HT-29 (cell line): ENCODE measurements at regions not wholly inside any gene's neighbourhood (a gene's known extent, or its start where the extent isn't known, plus 50 kb on each side); places are given as distances from the start of the nearest gene placed in this dataset.

Experiments used
- DNase-seq: peaks from one replicate; pipeline ENCODE4 v3.0.0-alpha.2; 2015; ENCODE audit warnings: low spot score

DNA sequence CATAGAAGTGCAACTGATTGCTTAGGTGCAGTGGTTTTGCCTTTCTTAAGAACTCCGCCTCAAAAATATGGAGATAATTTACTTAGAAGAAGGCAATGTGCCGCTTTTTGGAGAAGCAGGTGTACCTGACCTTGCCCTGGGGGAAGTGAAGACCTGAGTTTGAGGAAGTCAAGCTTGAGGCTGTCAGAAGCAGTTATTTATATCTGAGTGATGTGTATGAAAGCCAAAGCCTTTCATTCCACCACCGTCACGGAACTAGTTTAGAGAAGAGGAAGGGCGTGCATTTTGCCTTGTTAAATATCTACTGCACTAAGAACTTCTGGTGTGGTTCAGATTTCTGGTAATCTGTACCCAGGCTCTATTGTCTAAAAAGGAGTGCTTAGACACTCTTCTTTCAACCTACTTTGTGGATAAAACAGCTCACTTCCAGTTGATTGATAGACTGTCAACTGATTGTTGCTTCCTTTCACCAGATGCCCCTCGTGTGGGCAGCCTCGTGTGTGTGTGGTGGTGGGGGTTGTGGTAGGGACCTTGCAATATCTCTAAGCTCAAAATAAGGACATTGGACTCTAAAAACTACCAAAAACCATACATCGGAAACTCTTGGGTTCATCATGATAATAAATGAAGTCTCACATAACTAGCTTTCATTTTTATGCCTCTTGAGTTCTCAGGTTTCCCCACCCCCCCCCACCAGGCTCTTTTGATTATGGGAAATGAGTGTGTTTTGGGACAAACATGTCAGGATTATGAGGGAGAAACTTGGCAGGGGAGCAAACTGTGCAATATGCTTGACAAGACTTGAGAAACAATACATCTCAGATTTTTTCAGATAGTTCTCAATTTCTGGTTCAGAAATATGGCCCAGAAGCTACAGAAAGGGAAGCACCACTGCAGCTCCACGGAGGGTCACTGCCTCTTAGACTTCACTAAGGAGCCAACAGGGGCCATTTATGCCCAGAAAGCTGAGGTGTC, 78.6 kb downstream of the ARF6 start:
- peak; percentile 32 for DNase-seq

GRCh38 chr14:49972131-49972671, 79.3 kb downstream of the ARF6 start:
- peak; percentile 66 for DNase-seq

DNA sequence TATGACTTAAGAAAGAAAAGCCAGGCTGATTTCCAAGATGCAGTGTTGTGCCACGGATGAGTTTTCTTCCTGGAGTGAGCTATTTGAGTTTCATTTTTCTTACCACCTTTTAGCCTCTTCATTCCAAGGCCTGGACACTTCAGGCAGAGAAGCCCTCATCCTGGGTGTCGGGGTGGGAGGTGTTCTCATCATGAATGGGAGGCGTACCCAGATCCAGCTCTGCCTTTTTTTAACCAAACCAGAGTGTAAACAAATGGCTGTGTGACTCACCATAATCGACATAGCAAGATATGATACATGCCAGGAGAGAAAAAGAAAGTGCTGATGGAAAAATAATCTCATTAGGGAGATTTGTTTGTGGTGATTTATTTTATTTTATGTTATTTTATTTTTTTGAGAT, 79.9 kb downstream of the ARF6 start:
- DNase-seq: peak; percentile 84

DNA sequence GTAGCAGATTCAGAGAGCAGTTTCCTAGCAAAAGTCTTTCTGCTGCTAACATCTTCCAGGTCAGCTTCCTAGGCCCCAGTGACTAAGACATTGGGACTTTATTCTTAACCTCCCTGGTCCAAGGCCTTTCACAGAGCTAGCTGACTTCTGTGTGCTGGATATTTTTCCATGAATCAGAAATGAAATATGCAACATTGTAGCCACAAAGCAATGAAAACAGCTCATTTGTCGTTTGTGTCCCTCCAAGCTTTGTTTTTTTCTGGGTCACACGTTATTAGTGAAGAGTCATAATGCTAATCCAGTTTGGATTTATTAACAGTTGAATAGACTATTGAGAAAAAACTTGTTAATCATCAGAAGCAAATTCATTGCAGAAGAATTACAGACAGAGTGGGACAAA, 82.4 kb downstream of the ARF6 start:
- DNase-seq: peak; percentile 49

DNA sequence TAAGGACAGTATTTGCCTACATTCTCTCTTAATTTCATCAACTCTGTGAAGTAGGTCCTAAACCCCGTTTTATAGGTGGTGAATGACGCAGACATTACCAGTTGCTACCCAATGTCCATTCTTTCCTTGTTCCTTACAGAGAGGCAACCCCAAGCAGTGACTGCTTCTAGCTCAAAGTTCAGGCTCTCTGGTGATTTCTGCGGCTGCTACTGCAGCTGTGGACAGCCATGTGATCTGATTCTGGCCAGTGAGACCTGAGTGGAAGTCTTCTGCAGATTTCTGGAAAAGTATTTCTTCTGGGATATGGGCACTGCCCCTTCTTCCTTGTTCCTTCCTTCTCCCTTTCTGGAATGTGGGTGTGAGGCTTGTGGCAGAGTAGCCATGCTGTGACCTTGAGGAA, 82.9 kb downstream of the ARF6 start:
- peak; percentile 68 for DNase-seq

DNA sequence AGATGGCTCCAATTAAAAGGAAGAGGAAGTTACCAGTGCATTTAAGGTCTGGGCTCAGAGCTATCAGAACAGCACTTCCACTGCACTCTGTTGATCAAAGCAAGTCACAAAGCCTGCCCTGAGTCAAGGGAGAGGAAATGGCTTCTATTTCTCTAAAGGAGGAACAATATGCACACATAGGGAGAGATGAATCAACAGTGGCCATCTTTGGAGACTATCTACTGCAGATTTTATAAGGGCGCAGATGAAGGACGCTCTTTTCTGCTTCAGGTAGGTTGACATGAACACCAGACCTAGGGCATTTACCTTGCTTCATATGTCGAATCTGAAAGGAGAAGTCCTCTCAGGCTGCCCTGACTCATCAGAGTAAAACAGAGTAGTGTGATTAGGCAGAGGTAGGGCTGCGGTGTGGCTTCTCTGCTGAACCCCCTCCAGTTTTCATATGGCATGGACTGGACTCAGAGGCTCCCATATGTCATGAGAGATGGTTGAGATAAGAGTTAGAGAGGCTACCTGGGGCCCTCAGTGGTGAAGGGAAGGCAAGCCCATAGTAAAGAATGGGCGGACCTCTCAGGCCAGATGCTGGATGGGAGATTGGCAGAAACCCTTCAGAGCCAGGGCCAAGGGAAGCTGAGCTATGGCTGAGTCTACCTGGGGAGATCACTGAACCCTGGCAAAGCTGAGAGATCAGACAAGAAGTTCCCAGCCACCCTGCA, 84.4 kb downstream of the ARF6 start:
- DNase-seq: no peak

- DNase-seq: no peak
Observed at GRCh38 chr14:49980027-49980426, 87.1 kb downstream of the ARF6 start.

DNA sequence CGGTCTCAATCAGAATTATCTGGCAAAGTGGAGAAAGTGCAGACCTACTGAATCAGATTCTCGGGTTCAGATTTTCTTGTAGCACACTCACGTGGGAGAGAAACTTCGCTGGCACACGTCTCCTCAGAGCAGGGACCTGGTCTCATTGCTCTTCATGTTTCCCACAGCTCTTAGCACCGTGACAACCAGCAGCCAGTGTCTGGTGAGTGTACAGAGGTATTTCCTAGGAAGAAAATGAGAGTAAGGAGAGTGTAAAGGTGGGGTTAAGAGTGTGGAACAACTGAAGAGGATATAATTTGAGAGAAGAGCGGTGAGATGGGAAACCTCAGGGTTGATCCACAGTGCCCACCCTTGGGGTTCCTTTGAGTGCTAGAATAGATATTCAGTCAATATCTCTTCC, 89.2 kb downstream of the ARF6 start:
- no peak for DNase-seq

- DNase-seq: no peak
Observed at GRCh38 chr14:49982501-49982951, 89.6 kb downstream of the ARF6 start.

- no peak for DNase-seq
Observed at GRCh38 chr14:49984424-49984823, 91.5 kb downstream of the ARF6 start.

GRCh38 chr14:49986343-49987014, 93.6 kb downstream of the ARF6 start:
- DNase-seq: no peak

DNA sequence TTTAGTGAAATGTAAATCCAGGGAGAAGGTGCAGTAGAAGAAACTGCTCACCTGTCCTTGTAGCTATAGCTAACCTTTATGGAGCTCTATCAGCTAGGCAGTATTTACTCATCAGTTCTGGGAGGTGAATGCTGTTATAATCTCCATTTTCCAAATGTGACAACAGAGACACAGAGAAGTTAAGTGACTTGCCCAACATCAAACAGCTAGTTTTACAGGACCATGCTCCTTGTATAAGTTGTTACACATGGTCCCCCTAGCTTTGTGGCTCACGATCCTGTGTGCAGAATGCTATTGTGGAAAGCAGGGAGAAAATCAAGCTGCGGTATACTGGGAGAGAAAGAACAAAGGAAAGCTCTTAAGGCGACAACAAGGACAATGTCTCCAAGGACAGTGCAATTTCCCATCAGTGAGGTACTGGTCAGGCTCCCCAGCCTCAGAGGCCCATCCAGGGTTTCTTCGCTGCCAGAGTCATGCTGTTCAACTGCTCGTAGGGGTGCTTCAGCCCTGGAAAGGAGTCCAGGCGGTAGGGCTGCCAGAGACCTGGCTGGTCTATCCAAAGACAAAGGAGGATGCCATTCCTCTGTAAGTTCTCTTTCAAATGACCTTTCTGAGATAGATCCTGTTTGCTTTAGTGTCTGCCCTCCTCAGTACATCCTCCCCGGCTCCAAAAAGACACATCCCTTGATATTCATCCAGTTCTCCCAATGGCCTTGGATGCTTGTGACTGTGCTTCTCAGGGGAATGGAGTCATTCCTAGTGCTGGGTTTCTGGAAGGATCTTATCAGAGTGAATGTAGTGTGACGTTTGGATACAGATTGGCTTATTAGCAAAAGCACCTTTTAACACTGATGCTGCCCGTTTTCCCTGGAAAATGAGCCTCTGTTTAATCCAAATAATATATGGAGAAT, 95.5 kb downstream of the ARF6 start:
- DNase-seq: no peak

GRCh38 chr14:49989966-49990365, 97.1 kb downstream of the ARF6 start:
- DNase-seq: no peak

DNA sequence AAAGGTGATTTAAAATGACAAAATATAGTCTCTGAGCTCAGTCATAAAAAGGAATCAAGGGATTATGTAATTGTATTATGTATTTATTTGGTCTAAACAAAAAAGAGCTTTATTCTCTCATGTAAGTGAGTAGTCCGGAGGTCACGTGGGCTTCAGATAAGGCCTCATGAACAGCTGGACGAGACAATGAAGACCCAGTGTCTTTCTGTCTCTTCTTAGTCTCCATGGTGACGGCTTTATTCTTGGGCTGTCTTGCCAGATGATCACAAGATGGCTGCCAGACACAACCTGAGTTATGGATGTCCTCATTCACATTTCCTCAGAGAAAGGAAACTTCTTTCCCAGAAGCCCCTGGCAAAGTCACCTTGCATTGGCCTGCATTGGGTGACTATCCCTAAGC, 98.6 kb downstream of the ARF6 start:
- no peak for DNase-seq

DNA sequence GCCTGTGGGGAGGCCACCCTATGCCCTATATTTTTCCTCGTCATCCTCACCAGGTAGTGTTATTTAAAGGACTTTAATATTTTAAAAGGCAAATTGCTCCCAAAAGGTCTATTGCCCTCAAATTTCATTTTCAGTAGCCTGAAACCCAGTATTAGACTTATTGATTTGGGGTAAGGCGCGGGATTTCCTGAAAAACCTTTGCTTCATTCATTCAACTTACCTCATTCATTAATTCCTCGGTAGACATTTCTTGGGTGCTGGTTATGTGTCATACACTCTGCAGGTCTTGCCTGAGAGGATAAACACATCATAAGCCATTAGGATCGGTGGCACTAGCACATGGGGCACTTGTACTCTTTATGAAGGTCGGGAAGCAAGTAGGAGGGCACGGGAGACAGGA, 99.2 kb downstream of the ARF6 start:
- no peak for DNase-seq

DNA sequence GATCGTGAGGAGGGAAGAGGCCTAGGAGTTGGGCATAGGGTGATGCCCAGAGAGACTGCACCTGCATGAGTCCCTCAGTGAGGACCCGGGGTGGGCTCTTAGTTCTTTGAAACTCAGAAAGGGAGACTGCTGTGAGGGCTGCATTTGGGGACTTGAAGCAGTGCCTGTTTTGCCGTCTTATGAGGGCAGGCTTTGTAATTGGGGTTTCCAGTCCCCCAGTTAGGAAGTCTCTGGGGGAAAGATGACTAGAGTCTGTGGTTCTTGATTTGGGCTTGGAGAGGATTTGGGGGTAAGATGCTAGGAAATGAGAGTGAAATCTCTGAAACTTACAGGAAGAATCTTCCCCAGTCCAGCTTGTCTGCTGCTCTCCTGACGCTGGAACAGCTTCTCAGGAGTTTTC, 99.6 kb downstream of the ARF6 start:
- DNase-seq: no peak

- DNase-seq: no peak
Observed at GRCh38 chr14:49992901-49993339, 100.0 kb downstream of the ARF6 start.

GRCh38 chr14:49993565-49993964, 100.7 kb downstream of the ARF6 start:
- no peak for DNase-seq

- no peak for DNase-seq
Observed at GRCh38 chr14:49994951-49995561, 102.2 kb downstream of the ARF6 start.

DNA sequence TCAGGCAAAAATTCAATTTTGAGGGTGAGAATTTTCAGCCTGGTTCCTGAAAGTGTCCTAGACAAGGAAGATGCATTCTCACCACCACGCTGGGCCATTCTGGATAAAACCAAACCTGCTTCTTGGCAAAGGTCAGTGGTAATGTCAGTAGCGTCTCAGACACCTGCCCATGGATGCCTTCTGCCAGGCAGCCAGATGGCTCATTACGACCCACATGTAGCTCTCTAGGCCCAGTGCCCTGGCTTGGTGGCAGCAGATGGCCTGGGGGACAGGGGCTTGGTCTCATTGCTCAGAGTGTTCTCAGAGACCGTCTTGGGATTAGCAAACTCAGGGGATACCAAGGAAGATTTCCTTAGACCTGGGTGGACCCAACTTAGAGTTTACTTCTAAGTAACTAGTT, 105.1 kb downstream of the ARF6 start:
- DNase-seq: no peak
